ENCODE measurements at regions not wholly inside any gene's neighbourhood (a gene's known extent, or its start where the extent isn't known, plus 50 kb on each side); places are given as distances from the start of the nearest gene placed in this dataset.

- peaks cover 4% of the 10 kb centered on the region for H3K9me3 ChIP-seq (ENCODE audit: control insufficient read depth, insufficient read depth, low read length)
- H3K27ac ChIP-seq (ENCODE audit: low read depth, low read length) = no peak overlapping the region
- no peaks in the 10 kb centered on the region for H3K27me3 ChIP-seq (ENCODE audit: control insufficient read depth, insufficient read depth, low read length)
- DNase-seq (ENCODE audit: low read depth, low spot score) = no peak
- POLR2A ChIA-PET = no interaction called here
- CTCF ChIA-PET = no interaction called here
- TF ChIP-seq, protein P1, sequence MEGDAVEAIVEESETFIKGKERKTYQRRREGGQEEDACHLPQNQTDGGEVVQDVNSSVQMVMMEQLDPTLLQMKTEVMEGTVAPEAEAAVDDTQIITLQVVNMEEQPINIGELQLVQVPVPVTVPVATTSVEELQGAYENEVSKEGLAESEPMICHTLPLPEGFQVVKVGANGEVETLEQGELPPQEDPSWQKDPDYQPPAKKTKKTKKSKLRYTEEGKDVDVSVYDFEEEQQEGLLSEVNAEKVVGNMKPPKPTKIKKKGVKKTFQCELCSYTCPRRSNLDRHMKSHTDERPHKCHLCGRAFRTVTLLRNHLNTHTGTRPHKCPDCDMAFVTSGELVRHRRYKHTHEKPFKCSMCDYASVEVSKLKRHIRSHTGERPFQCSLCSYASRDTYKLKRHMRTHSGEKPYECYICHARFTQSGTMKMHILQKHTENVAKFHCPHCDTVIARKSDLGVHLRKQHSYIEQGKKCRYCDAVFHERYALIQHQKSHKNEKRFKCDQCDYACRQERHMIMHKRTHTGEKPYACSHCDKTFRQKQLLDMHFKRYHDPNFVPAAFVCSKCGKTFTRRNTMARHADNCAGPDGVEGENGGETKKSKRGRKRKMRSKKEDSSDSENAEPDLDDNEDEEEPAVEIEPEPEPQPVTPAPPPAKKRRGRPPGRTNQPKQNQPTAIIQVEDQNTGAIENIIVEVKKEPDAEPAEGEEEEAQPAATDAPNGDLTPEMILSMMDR (IDR thresholded peaks at IDR 0.05; ENCODE audit: low read depth, low read length) = no peak
- no peak overlapping the region for H3K4me3 ChIP-seq (ENCODE audit: low read depth, low read length)
Observed at GRCh38 chr18:30454920-30455319, 587.6 kb downstream of the DSC3 start.

DNA sequence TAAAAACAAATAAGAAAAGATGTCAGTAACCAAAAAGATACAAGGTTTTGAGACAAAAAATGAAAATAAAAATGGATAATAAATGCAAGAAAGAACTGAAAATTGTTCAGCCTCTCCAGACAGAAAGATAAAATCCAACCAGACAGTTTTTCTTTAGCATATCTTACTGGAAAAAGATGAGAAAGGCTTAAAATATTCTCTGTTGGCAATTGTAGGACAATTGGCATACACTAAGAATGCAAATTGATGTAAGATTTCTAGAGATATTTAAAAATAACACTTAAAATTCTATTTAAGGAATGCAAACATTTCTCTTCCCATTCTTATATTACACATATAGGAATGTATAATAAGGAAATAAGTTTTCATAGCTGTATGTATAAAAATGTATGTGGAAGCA lies 590.6 kb downstream of the DSC3 start:
- CTCF ChIA-PET = no interaction called here
- DNase-seq (ENCODE audit: low read depth, low spot score) = no peak
- Histone ChIP-seq H3K4me3 (ENCODE audit: low read depth, low read length) (no peak overlapping the region), H3K27ac (ENCODE audit: low read depth, low read length) (no peak overlapping the region), H3K27me3 (ENCODE audit: control insufficient read depth, insufficient read depth, low read length) (no peaks in the 10 kb centered on the region), H3K9me3 (ENCODE audit: control insufficient read depth, insufficient read depth, low read length) (peaks cover 4% of the 10 kb centered on the region)
- POLR2A ChIA-PET = no interaction called here
- TF ChIP-seq, protein P1 (IDR thresholded peaks at IDR 0.05; ENCODE audit: low read depth, low read length) = no peak

GRCh38 chr18:30450927-30451326 lies 591.6 kb downstream of the DSC3 start:
- ChIA-PET POLR2A (no interaction called here), CTCF (no interaction called here)
- no peak overlapping the region for H3K4me3 ChIP-seq (ENCODE audit: low read depth, low read length)
- no peaks in the 10 kb centered on the region for H3K27me3 ChIP-seq (ENCODE audit: control insufficient read depth, insufficient read depth, low read length)
- DNase-seq (ENCODE audit: low read depth, low spot score) = no peak
- no peak overlapping the region for H3K27ac ChIP-seq (ENCODE audit: low read depth, low read length)
- no peaks in the 10 kb centered on the region; the same call in 1 of the 2 replicates for H3K9me3 ChIP-seq (ENCODE audit: control insufficient read depth, insufficient read depth, low read length)
- TF ChIP-seq, protein P1 (IDR thresholded peaks at IDR 0.05; ENCODE audit: low read depth, low read length) = no peak

GRCh38 chr18:30446605-30447004 lies 595.9 kb downstream of the DSC3 start:
- TF ChIP-seq, protein P1 (IDR thresholded peaks at IDR 0.05; ENCODE audit: low read depth, low read length) = no peak
- Histone ChIP-seq H3K9me3 (ENCODE audit: control insufficient read depth, insufficient read depth, low read length) (no peaks in the 10 kb centered on the region), H3K27me3 (ENCODE audit: control insufficient read depth, insufficient read depth, low read length) (no peaks in the 10 kb centered on the region), H3K27ac (ENCODE audit: low read depth, low read length) (no peak overlapping the region), H3K4me3 (ENCODE audit: low read depth, low read length) (no peak overlapping the region)
- ChIA-PET CTCF (no interaction called here), POLR2A (no interaction called here)
- no peak for DNase-seq (ENCODE audit: low read depth, low spot score)

DNA sequence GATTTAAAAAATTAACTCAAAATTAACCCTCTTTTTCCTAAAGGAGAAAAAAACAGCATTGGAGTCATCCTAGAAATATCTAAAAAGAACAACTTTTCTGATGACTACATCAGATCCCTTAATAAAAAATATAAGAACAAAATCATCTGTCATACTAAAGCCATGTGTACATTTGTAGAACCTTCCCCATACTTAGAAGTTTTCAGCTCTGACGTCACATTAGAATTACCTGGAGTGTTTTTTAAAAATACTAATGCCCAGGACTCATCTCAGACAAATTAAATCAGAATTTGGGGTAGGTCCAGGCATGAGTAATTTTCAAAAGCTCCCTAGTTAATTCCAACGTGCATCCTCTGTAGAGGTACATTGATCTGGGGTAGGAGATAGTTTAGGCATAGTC lies 598.0 kb downstream of the DSC3 start:
- Histone ChIP-seq H3K4me3 (ENCODE audit: low read depth, low read length) (no peak overlapping the region), H3K27ac (ENCODE audit: low read depth, low read length) (no peak overlapping the region), H3K9me3 (ENCODE audit: control insufficient read depth, insufficient read depth, low read length) (no peaks in the 10 kb centered on the region), H3K27me3 (ENCODE audit: control insufficient read depth, insufficient read depth, low read length) (no peaks in the 10 kb centered on the region)
- ChIA-PET POLR2A (no interaction called here), CTCF (no interaction called here)
- TF ChIP-seq, protein P1 (IDR thresholded peaks at IDR 0.05; ENCODE audit: low read depth, low read length) = no peak
- no peak for DNase-seq (ENCODE audit: low read depth, low spot score)

Measured in AG04450 (cell line).